Right cardiac atrium (tissue), 5 donors: ENCODE measurements at regions not wholly inside any gene's neighbourhood (a gene's known extent, or its start where the extent isn't known, plus 50 kb on each side); places are given as distances from the start of the nearest gene placed in this dataset.

Experiments
- ATAC-seq, 2 donors: fragments of 200-7000 bp; cut with Tn5 transposase; one replicate each; pipeline versions ENCODE4 v1.8.0 to v1.9.1; 2020; ENCODE audit warnings: moderate library complexity in 2 of 2, mild to moderate bottlenecking in 1 of 2
- DNase-seq, 3 donors: peaks; one replicate each; pipeline ENCODE4 v3.0.0-alpha.2; 2020
- H3K27ac ChIP-seq: one replicate; pipeline ENCODE4 v1.5.1; 2013; ENCODE audit warnings: mild to moderate bottlenecking, low read length, control low read depth, moderate library complexity
- H3K27me3 ChIP-seq: one replicate; pipeline ENCODE4 v1.6.1; 2013; ENCODE audit not compliant: control insufficient read depth, insufficient read depth
- H3K4me1 ChIP-seq: one replicate; pipeline ENCODE4 v1.6.1; 2013; ENCODE audit warnings: low read length; ENCODE audit not compliant: control insufficient read depth, insufficient read depth
- H3K4me3 ChIP-seq: one replicate; pipeline ENCODE4 v1.5.1; 2013; ENCODE audit warnings: low read length, control low read depth
- H3K9me3 ChIP-seq: one replicate; pipeline ENCODE4 v1.6.1; 2013; ENCODE audit warnings: low read length; ENCODE audit not compliant: control insufficient read depth
- WGBS: extraction: QIAGEN DNeasy Blood & Tissue Kit; methylation state at CpG from one replicate; pipeline ENCODE4 v1.1.7; 2013; 5-methylcytosine and 5-hydroxymethylcytosine counted together
- intact Hi-C, 4 donors: fragments of 100-400 bp; cut with DNase I; formaldehyde crosslinking; loops; one replicate each; pipeline versions ENCODE4 v1.11.0 to v1.14.0; 2022 to 2023
- donor health status: healthy with polysubstance abuse.
- donor health status: DM: no; HTN: yes; CAD: no.
- donor health status: DM: no; HTN: no; CAD: no.
- donor health status: DM: no; HTN: yes; CAD: no; lungs with severe emphysema.
- donor health status: DM: yes; HTN: yes; CAD: no.

GRCh38 chr11:25319127-25319526 is 822.3 kb downstream of the LUZP2 start:
- Histone ChIP-seq H3K4me3 (no peak overlapping the region), H3K9me3 (no peaks in the 10 kb centered on the region), H3K27ac (no peak overlapping the region), H3K4me1 (no peaks in the 10 kb centered on the region), H3K27me3 (no peaks in the 10 kb centered on the region)
- intact Hi-C loops: no loop called here
- ATAC-seq (no peak), DNase-seq (no peak)
- WGBS: 89% methylated on average over 2 of the region's 2 CpGs

GRCh38 chr11:25327656-25328055 is 830.8 kb downstream of the LUZP2 start:
- no peak overlapping the region for H3K27ac ChIP-seq
- no peak for DNase-seq
- 60% methylated on average over 4 of the region's 4 CpGs for WGBS

GRCh38 chr11:25339281-25339680 is 842.4 kb downstream of the LUZP2 start:
- no peak for ATAC-seq
- intact Hi-C loops: no loop called here
- Histone ChIP-seq H3K27me3 (no peaks in the 10 kb centered on the region), H3K9me3 (no peaks in the 10 kb centered on the region), H3K4me3 (no peak overlapping the region), H3K4me1 (no peaks in the 10 kb centered on the region), H3K27ac (no peak overlapping the region)
- WGBS: 79% methylated on average over 4 of the region's 4 CpGs
- no peak for DNase-seq

More at GRCh38 chr11:25327656-25328055, 830.8 kb downstream of the LUZP2 start:
- intact Hi-C loops: no loop called here
- Histone ChIP-seq H3K4me1 (no peaks in the 10 kb centered on the region), H3K9me3 (no peaks in the 10 kb centered on the region), H3K27me3 (no peaks in the 10 kb centered on the region), H3K4me3 (no peak overlapping the region)
- ATAC-seq: no peak

GRCh38 chr11:25349537-25349936 is 852.7 kb downstream of the LUZP2 start:
- intact Hi-C loops: no loop called here

GRCh38 chr11:25350899-25351803 is 854.3 kb downstream of the LUZP2 start:
- H3K27ac ChIP-seq: no peak overlapping the region
- H3K27me3 ChIP-seq: no peaks in the 10 kb centered on the region
- no peak overlapping the region for H3K4me3 ChIP-seq
- 78% methylated on average over 9 of the region's 9 CpGs for WGBS
- DNase-seq (peak in 2 of 3 donors; percentile 8 to 20), ATAC-seq (no peak)
- no peaks in the 10 kb centered on the region for H3K9me3 ChIP-seq
- intact Hi-C loops: no loop called here
- H3K4me1 ChIP-seq: no peaks in the 10 kb centered on the region

More at GRCh38 chr11:25349537-25349936, 852.7 kb downstream of the LUZP2 start:
- Histone ChIP-seq H3K4me3 (no peak overlapping the region), H3K27me3 (no peaks in the 10 kb centered on the region), H3K4me1 (no peaks in the 10 kb centered on the region), H3K27ac (no peak overlapping the region), H3K9me3 (no peaks in the 10 kb centered on the region)
- ATAC-seq: no peak
- 71% methylated on average over 1 of the region's 1 CpG for WGBS
- DNase-seq: no peak

- intact Hi-C loops: no loop called here
- Histone ChIP-seq H3K27ac (no peak overlapping the region), H3K9me3 (no peaks in the 10 kb centered on the region), H3K4me3 (no peak overlapping the region), H3K4me1 (no peaks in the 10 kb centered on the region), H3K27me3 (no peaks in the 10 kb centered on the region)
- DNase-seq (no peak), ATAC-seq (no peak)
- 63% methylated on average over 2 of the region's 2 CpGs for WGBS
These were observed 860.3 kb downstream of the LUZP2 start for GRCh38 chr11:25357133-25357532.

GRCh38 chr11:25377466-25377865 is 880.6 kb downstream of the LUZP2 start:
- Histone ChIP-seq H3K4me1 (no peaks in the 10 kb centered on the region), H3K27ac (no peak overlapping the region), H3K4me3 (no peak overlapping the region), H3K9me3 (no peaks in the 10 kb centered on the region), H3K27me3 (no peaks in the 10 kb centered on the region)
- intact Hi-C loops: no loop called here
- DNase-seq (no peak), ATAC-seq (no peak)
- 85% methylated on average over 2 of the region's 2 CpGs for WGBS

- DNase-seq (no peak), ATAC-seq (no peak)
- no peaks in the 10 kb centered on the region for H3K9me3 ChIP-seq
- H3K27me3 ChIP-seq: no peaks in the 10 kb centered on the region
- intact Hi-C loops: no loop called here
- no peak overlapping the region for H3K4me3 ChIP-seq
- no peak overlapping the region for H3K27ac ChIP-seq
- no peaks in the 10 kb centered on the region for H3K4me1 ChIP-seq
These were observed 900.0 kb downstream of the LUZP2 start for GRCh38 chr11:25396847-25397246.

- WGBS: 78% methylated on average over 1 of the region's 1 CpG
- no peaks in the 10 kb centered on the region for H3K9me3 ChIP-seq
- H3K27me3 ChIP-seq: no peaks in the 10 kb centered on the region
- intact Hi-C loops: no loop called here
- H3K4me1 ChIP-seq: no peaks in the 10 kb centered on the region
- DNase-seq (no peak), ATAC-seq (no peak)
- no peak overlapping the region for H3K4me3 ChIP-seq
- H3K27ac ChIP-seq: no peak overlapping the region
These were observed 911.3 kb downstream of the LUZP2 start for GRCh38 chr11:25408146-25408545.

GRCh38 chr11:25415793-25416192 is 916.1 kb upstream of the ANO3 start:
- WGBS: 30% methylated on average over 3 of the region's 3 CpGs
- Histone ChIP-seq H3K27me3 (no peaks in the 10 kb centered on the region), H3K27ac (no peak overlapping the region), H3K4me1 (no peaks in the 10 kb centered on the region), H3K9me3 (no peaks in the 10 kb centered on the region), H3K4me3 (no peak overlapping the region)
- ATAC-seq (no peak), DNase-seq (no peak)
- intact Hi-C loops: no loop called here

GRCh38 chr11:25423436-25424199 is 908.3 kb upstream of the ANO3 start:
- no peaks in the 10 kb centered on the region for H3K4me1 ChIP-seq
- H3K27ac ChIP-seq: no peak overlapping the region
- H3K9me3 ChIP-seq: no peaks in the 10 kb centered on the region
- H3K4me3 ChIP-seq: no peak overlapping the region
- intact Hi-C loops: no loop called here
- 33% methylated on average over 9 of the region's 9 CpGs for WGBS
- no peaks in the 10 kb centered on the region for H3K27me3 ChIP-seq
- DNase-seq (peak in 1 of 3 donors; percentile 14), ATAC-seq (peak in 1 of 2 donors; percentile 64)
